ENCODE measurements at regions not wholly inside any gene's neighbourhood (a gene's known extent, or its start where the extent isn't known, plus 50 kb on each side); places are given as distances from the start of the nearest gene placed in this dataset.

GRCh38 chr11:96741068-96741467, 351.3 kb downstream of the JRKL start:
- no peak for TF ChIP-seq CTCF (IDR thresholded peaks at IDR 0.05; ENCODE audit: extremely low read depth in 1 of 2, insufficient read depth in 1 of 2, low read depth in 1 of 2, low read length in 2 of 2)
- TF ChIP-seq GATA2 (IDR thresholded peaks at IDR 0.05; ENCODE audit: insufficient read depth, insufficient read length, low read depth, low read length): no peak
- no peak for TF ChIP-seq POLR2A (IDR thresholded peaks at IDR 0.05; ENCODE audit: low read depth, low read length)
- TF ChIP-seq MAX (IDR thresholded peaks at IDR 0.05; ENCODE audit: insufficient read depth, insufficient read length): no peak
- TF ChIP-seq EZH2 (IDR thresholded peaks at IDR 0.05; ENCODE audit: borderline replicate concordance, low read depth, low read length, severe bottlenecking): no peak
- TF ChIP-seq MYC (IDR thresholded peaks at IDR 0.05; ENCODE audit: low read depth, low read length): no peak

Data from endothelial cell of umbilical vein (primary cell).